A673 (cell line): ENCODE measurements at regions not wholly inside any gene's neighbourhood (a gene's known extent, or its start where the extent isn't known, plus 50 kb on each side); places are given as distances from the start of the nearest gene placed in this dataset.

Experiments used
- CTCF ChIP-seq: fragments of 300-800, 200-600 bp; sonication (generic); conservative IDR thresholded peaks from 2 replicates; pipeline ENCODE4 v1.5.1; 2017; ENCODE audit warnings: low read depth, mild to moderate bottlenecking, antibody characterized with exemption, low read length, moderate library complexity, mixed read lengths
- EZH2 ChIP-seq: fragments of 200-600 bp; sonication (generic); IDR thresholded peaks from 2 replicates; pipeline ENCODE4 v1.6.1; 2017; ENCODE audit warnings: borderline replicate concordance, low read depth, mild to moderate bottlenecking, mixed read lengths, antibody characterized with exemption, low read length; ENCODE audit not compliant: poor library complexity, severe bottlenecking

- TF ChIP-seq CTCF (no peak), EZH2 (no peak)
Observed at GRCh38 chr17:69762359-69762758, 312.7 kb upstream of the KCNJ16 start.
